ENCODE measurements at regions not wholly inside any gene's neighbourhood (a gene's known extent, or its start where the extent isn't known, plus 50 kb on each side); places are given as distances from the start of the nearest gene placed in this dataset.

DNA sequence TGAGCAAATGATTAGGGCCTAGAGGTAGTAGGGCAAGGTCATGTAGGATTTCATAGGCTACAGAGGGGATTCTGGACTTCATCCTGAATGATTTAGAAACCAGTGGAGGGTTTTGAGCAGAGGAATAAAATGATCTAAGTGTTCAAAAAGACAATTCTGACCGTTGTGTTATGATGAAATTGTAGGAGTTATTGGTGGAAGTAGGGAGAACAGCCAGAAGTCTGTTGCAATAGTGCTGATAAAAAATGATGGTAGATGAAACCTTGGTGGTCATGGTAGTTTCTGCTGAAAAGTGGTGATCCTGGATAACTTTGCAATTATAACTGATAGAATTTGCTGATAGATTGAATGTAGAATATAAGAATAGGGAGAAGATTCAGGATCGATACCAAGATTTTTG lies 60.2 kb downstream of the MID1IP1 start:
- no peak for TF ChIP-seq EZH2phosphoT487 (IDR thresholded peaks at IDR 0.05; ENCODE audit: borderline replicate concordance, low read depth)
- TF ChIP-seq, protein P1, sequence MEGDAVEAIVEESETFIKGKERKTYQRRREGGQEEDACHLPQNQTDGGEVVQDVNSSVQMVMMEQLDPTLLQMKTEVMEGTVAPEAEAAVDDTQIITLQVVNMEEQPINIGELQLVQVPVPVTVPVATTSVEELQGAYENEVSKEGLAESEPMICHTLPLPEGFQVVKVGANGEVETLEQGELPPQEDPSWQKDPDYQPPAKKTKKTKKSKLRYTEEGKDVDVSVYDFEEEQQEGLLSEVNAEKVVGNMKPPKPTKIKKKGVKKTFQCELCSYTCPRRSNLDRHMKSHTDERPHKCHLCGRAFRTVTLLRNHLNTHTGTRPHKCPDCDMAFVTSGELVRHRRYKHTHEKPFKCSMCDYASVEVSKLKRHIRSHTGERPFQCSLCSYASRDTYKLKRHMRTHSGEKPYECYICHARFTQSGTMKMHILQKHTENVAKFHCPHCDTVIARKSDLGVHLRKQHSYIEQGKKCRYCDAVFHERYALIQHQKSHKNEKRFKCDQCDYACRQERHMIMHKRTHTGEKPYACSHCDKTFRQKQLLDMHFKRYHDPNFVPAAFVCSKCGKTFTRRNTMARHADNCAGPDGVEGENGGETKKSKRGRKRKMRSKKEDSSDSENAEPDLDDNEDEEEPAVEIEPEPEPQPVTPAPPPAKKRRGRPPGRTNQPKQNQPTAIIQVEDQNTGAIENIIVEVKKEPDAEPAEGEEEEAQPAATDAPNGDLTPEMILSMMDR (IDR thresholded peaks at IDR 0.05) = no peak
- TF ChIP-seq NFIC (IDR thresholded peaks at IDR 0.05; ENCODE audit: borderline replicate concordance) = no peak
- TF ChIP-seq JUND (IDR thresholded peaks at IDR 0.05) = no peak
- TF ChIP-seq, protein P2, sequence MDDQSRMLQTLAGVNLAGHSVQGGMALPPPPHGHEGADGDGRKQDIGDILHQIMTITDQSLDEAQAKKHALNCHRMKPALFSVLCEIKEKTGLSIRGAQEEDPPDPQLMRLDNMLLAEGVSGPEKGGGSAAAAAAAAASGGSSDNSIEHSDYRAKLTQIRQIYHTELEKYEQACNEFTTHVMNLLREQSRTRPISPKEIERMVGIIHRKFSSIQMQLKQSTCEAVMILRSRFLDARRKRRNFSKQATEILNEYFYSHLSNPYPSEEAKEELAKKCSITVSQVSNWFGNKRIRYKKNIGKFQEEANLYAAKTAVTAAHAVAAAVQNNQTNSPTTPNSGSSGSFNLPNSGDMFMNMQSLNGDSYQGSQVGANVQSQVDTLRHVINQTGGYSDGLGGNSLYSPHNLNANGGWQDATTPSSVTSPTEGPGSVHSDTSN (IDR thresholded peaks at IDR 0.05) = no peak
- TF ChIP-seq EP300 (IDR thresholded peaks at IDR 0.05; ENCODE audit: borderline replicate concordance in 1 of 2, low read depth in 1 of 2, low read length in 1 of 2) = no peak
- TF ChIP-seq TEAD4 (IDR thresholded peaks at IDR 0.05; ENCODE audit: borderline replicate concordance, insufficient read depth) = no peak
- TF ChIP-seq ZBTB33 (IDR thresholded peaks at IDR 0.05; ENCODE audit: borderline replicate concordance, low read depth) = no peak
- TF ChIP-seq SMC3 (IDR thresholded peaks at IDR 0.05; ENCODE audit: low read depth, low read length) = no peak
- TF ChIP-seq TAF1 (IDR thresholded peaks at IDR 0.05; ENCODE audit: borderline replicate concordance, low read depth, low read length) = no peak
